Right lobe of liver (tissue), 4 donors: ENCODE measurements at regions not wholly inside any gene's neighbourhood (a gene's known extent, or its start where the extent isn't known, plus 50 kb on each side); places are given as distances from the start of the nearest gene placed in this dataset.

Experiments used
- POLR2A ChIP-seq: fragments of 450-650 bp; IDR thresholded peaks from one replicate; pipeline ENCODE4 v1.6.1; 2017; ENCODE audit warnings: antibody characterized with exemption, mild to moderate bottlenecking
- TF ChIP-seq, protein P1 (sequence below), 4 donors: fragments of 200-600 bp in 3 of 4; fragments of 450-650 bp in 1 of 4; IDR thresholded peaks; one replicate each; pipeline versions ENCODE4 v1.5.1 to v1.8.0; 2016 to 2022; ENCODE audit warnings: antibody characterized with exemption in 4 of 4, mild to moderate bottlenecking in 2 of 4
- donor health status: DM: no; HTN: no; CAD: no.
- donor health status: DM: no; HTN: no; CAD: no.
- donor health status: DM: no; HTN: yes; CAD: no.

DNA sequence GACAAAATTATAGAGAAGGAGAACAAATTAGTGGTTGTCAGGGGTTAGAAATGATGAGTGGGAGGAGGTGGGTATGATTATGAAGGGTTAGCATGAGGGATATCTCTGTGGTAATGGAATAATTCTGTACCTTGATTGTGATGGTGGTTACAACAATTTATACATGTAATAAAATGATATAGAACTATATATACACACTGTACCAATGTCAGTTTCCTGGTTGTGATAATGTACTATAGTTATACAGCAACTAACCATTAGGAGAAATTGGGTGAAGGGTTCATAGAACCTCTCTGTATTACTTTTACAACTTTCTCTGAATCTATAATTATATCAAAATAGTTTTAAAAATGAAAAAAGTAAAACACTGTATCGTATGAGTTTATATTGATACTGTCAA is 148.1 kb downstream of the ZNF621 start:
- TF ChIP-seq, protein P1, sequence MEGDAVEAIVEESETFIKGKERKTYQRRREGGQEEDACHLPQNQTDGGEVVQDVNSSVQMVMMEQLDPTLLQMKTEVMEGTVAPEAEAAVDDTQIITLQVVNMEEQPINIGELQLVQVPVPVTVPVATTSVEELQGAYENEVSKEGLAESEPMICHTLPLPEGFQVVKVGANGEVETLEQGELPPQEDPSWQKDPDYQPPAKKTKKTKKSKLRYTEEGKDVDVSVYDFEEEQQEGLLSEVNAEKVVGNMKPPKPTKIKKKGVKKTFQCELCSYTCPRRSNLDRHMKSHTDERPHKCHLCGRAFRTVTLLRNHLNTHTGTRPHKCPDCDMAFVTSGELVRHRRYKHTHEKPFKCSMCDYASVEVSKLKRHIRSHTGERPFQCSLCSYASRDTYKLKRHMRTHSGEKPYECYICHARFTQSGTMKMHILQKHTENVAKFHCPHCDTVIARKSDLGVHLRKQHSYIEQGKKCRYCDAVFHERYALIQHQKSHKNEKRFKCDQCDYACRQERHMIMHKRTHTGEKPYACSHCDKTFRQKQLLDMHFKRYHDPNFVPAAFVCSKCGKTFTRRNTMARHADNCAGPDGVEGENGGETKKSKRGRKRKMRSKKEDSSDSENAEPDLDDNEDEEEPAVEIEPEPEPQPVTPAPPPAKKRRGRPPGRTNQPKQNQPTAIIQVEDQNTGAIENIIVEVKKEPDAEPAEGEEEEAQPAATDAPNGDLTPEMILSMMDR (IDR thresholded peaks at IDR 0.05) = no peak
- no peak for TF ChIP-seq POLR2A
